HepG2 (cell line): ENCODE measurements at regions not wholly inside any gene's neighbourhood (a gene's known extent, or its start where the extent isn't known, plus 50 kb on each side); places are given as distances from the start of the nearest gene placed in this dataset.

Experiments used
- ATAC-seq: fragments of 200-7000 bp; cut with Tn5 transposase; 3 replicates; pipeline ENCODE4 v1.9.1; 2020; ENCODE audit warnings: mild to moderate bottlenecking, moderate library complexity
- BruUV-seq: library from RNA; stranded (reverse); fragments of 400-500 nt; replicated peaks from 2 replicates; lab custom pipeline; 2021; lab: Mats Ljungman, UMichigan
- CTCF ChIA-PET: fragments of 300-600 bp; formaldehyde crosslinking; extraction: SDS; loops from one replicate; lab custom pipeline; 2021; ENCODE audit warnings: low total read pairs, inconsistent platforms, low intra/inter-chr PET ratio; lab: Yijun Ruan, JAX
- POLR2A ChIA-PET: fragments of 350-600 bp; sonication (Branson Sonifier 250); formaldehyde crosslinking; loops from one replicate; lab custom pipeline; 2020; ENCODE audit warnings: antibody characterized with exemption, inconsistent platforms; lab: Yijun Ruan, JAX
- DNase-seq: peaks from one replicate; pipeline ENCODE4 v3.0.0-alpha.2; 2015; ENCODE audit warnings: low spot score
- FAIRE-seq: peaks from 3 replicates; lab custom pipeline; 2011; peaks lifted over from hg19 to GRCh38; lab: Jason Lieb, UNC
- H2AFZ ChIP-seq: one replicate; pipeline ENCODE4 v1.6.1; 2011; ENCODE audit warnings: low read length, inconsistent platforms
- H3K27ac ChIP-seq: fragments of 300-600 bp; 3 replicates; pipeline ENCODE4 v1.8.0; 2011; ENCODE audit warnings: mixed run types, mild to moderate bottlenecking, mixed read lengths, low read length, inconsistent platforms; ENCODE audit not compliant: insufficient read depth; ENCODE audit errors: extremely low read length
- H3K27me3 ChIP-seq, 2 experiments: fragments of 200-600 bp in 1 of 2; 2 replicates in 1 of 2; 3 replicates in 1 of 2; pipeline versions ENCODE4 v1.6.0 to v1.8.0; 2011; ENCODE audit warnings: low read length in 2 of 2, mild to moderate bottlenecking in 2 of 2, moderate library complexity in 2 of 2, inconsistent platforms in 1 of 2; ENCODE audit not compliant: insufficient read depth in 2 of 2, control insufficient read depth in 1 of 2
- H3K36me3 ChIP-seq, 2 experiments: fragments of 200-600 bp in 1 of 2; replicated peaks in 1 of 2; 2 replicates in 1 of 2; 3 replicates in 1 of 2; pipeline versions ENCODE4 v1.5.1 to v1.8.0; 2011; ENCODE audit warnings: low read length in 2 of 2, inconsistent platforms in 1 of 2; ENCODE audit not compliant: insufficient read depth in 2 of 2, control insufficient read depth in 1 of 2
- H3K4me1 ChIP-seq: 2 replicates; pipeline ENCODE4 v1.5.1; 2012; ENCODE audit warnings: low read length, inconsistent platforms; ENCODE audit not compliant: insufficient read depth
- H3K4me2 ChIP-seq: 2 replicates; pipeline ENCODE4 v1.6.0; 2011; ENCODE audit warnings: low read depth, low read length, inconsistent platforms
- H3K4me3 ChIP-seq, 3 experiments: fragments of 200-600 bp in 1 of 3; sonication (generic), shearing (Covaris generic) in 1 of 3; replicated peaks in 1 of 3; 2 replicates each; pipeline ENCODE4 v1.5.1; 2011 to 2016; ENCODE audit warnings: low read length in 3 of 3, inconsistent platforms in 2 of 3, low read depth in 2 of 3, mild to moderate bottlenecking in 2 of 3, control low read depth in 1 of 3, mixed read lengths in 1 of 3; ENCODE audit not compliant: insufficient read depth in 1 of 3
- H3K79me2 ChIP-seq: one replicate; pipeline ENCODE4 v1.6.1; 2011; ENCODE audit warnings: low read length, inconsistent platforms; ENCODE audit not compliant: insufficient read depth
- H3K9ac ChIP-seq: 2 replicates; pipeline ENCODE4 v1.6.0; 2011; ENCODE audit warnings: mild to moderate bottlenecking, low read depth, low read length, inconsistent platforms; ENCODE audit not compliant: insufficient read depth
- H3K9me3 ChIP-seq: 2 replicates; pipeline ENCODE4 v1.5.1; 2012; ENCODE audit warnings: mild to moderate bottlenecking, low read length
- H4K20me1 ChIP-seq: 2 replicates; pipeline ENCODE4 v1.6.0; 2011; ENCODE audit warnings: inconsistent platforms, mild to moderate bottlenecking, low read length, moderate library complexity; ENCODE audit not compliant: insufficient read depth
- CBX2 ChIP-seq, 2 experiments: fragments of 200-600 bp in 1 of 2; sonication (generic); formaldehyde crosslinking in 1 of 2; IDR thresholded peaks; 2 replicates each; pipeline versions ENCODE4 v1.7.0 to v1.8.1; 2018 to 2022; ENCODE audit warnings: low read depth in 2 of 2, low read length in 1 of 2, mild to moderate bottlenecking in 1 of 2, missing genetic modification reagents in 1 of 2
- MTA1 ChIP-seq: sonication (generic); formaldehyde crosslinking; IDR thresholded peaks from 2 replicates; pipeline ENCODE4 v1.4.0; 2020; ENCODE audit warnings: missing genetic modification reagents, mild to moderate bottlenecking, borderline replicate concordance
- MTA3 ChIP-seq: sonication (generic); formaldehyde crosslinking; IDR thresholded peaks from 2 replicates; pipeline ENCODE4 v1.4.0; 2020; ENCODE audit warnings: missing genetic modification reagents
- NFIB ChIP-seq: sonication (generic); formaldehyde crosslinking; IDR thresholded peaks from 2 replicates; pipeline ENCODE4 v1.9.0; 2021; ENCODE audit warnings: missing genetic modification reagents, mild to moderate bottlenecking, borderline replicate concordance
- PITX1 ChIP-seq: sonication (generic); formaldehyde crosslinking; IDR thresholded peaks from 2 replicates; pipeline ENCODE4 v1.5.1; 2020; ENCODE audit warnings: mild to moderate bottlenecking, missing genetic modification reagents
- TMF1 ChIP-seq: sonication (generic); formaldehyde crosslinking; IDR thresholded peaks from 2 replicates; pipeline ENCODE4 v1.8.1; 2022; ENCODE audit warnings: low read depth, missing genetic modification reagents
- ZFP41 ChIP-seq: sonication (generic); formaldehyde crosslinking; IDR thresholded peaks from 2 replicates; pipeline ENCODE4 v1.4.0; 2020; ENCODE audit warnings: mild to moderate bottlenecking, missing genetic modification reagents, borderline replicate concordance
- ZNF124 ChIP-seq: sonication (generic); formaldehyde crosslinking; IDR thresholded peaks from 2 replicates; pipeline ENCODE4 v1.4.0; 2020; ENCODE audit warnings: missing genetic modification reagents
- ZNF549 ChIP-seq: sonication (generic); formaldehyde crosslinking; IDR thresholded peaks from 2 replicates; pipeline ENCODE4 v1.5.0; 2020; ENCODE audit warnings: missing genetic modification reagents
- WGBS: methylation state at CpG from one replicate; pipeline ENCODE4 v1.1.6; 2017; ENCODE audit warnings: low lambda C conversion rate; 5-methylcytosine and 5-hydroxymethylcytosine counted together
- in situ Hi-C: cut with HindIII; loops from 2 replicates; pipeline ENCODE4 v1.10.0; 2017; ENCODE audit warnings: low pct_unique_long_range_greater_than_20kb; ENCODE audit not compliant: extremely low pct_ligation_motif_present
- intact Hi-C: fragments of 100-400 bp; cut with micrococcal nuclease; formaldehyde crosslinking; loops from one replicate; pipeline ENCODE4 v1.10.0; 2022; ENCODE audit not compliant: unreplicated experiment
- TF ChIP-seq, protein P1 (sequence below): IDR thresholded peaks from 2 replicates; pipeline ENCODE4 v1.6.1; 2012; ENCODE audit warnings: low read length, improper control_type of control experiment
- TF ChIP-seq, protein P2 (sequence below): sonication (generic); formaldehyde crosslinking; IDR thresholded peaks from 2 replicates; pipeline ENCODE4 v1.4.0; 2020; ENCODE audit warnings: low read depth, mild to moderate bottlenecking, missing genetic modification reagents
- TF ChIP-seq, protein P3 (sequence below): sonication (generic); formaldehyde crosslinking; IDR thresholded peaks from 2 replicates; pipeline ENCODE4 v1.8.0; 2022; ENCODE audit warnings: missing genetic modification reagents, mild to moderate bottlenecking, inconsistent platforms, borderline replicate concordance
- TF ChIP-seq, protein P4 (sequence below): sonication (generic); formaldehyde crosslinking; IDR thresholded peaks from 2 replicates; pipeline ENCODE4 v1.5.0; 2020; ENCODE audit warnings: missing genetic modification reagents
- TF ChIP-seq, protein P5 (sequence below): sonication (generic); formaldehyde crosslinking; IDR thresholded peaks from 2 replicates; pipeline ENCODE4 v1.4.0; 2020; ENCODE audit warnings: low read depth, missing genetic modification reagents

DNA sequence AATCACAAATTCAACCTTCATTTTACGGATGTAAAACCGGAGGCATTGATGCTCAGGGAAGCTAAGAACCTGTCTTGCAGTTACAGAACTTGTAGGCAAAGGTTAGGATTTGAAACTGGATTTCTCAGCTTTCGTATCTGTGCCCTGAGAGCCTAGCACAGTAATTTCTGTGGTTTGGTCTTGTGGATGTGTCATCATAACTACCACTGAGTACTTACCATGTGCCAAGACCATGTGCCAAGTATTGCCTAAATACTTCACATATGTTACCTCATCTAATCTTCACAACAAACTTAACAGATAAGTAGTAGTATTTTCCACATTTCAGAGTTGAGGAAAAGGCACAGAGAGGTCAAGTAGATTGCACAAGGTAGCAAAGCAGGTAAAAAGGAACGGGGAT, 140.7 kb downstream of the NXPE2 start:
- ATAC-seq (no peak), FAIRE-seq (no peak), DNase-seq (no peak)
- H3K36me3 ChIP-seq: no peaks in the 10 kb centered on the region
- no peak overlapping the region for H3K9ac ChIP-seq
- no peaks in the 10 kb centered on the region for H3K4me1 ChIP-seq
- CTCF ChIA-PET: no interaction called here
- H2AFZ ChIP-seq: no peak overlapping the region
- no peaks in the 10 kb centered on the region for H3K9me3 ChIP-seq
- no peaks in the 10 kb centered on the region for H3K79me2 ChIP-seq
- peaks cover 2 to 23% of the 10 kb centered on the region in 2 experiments; a peak in 3 of 5 replicates for H3K27me3 ChIP-seq
- H3K4me2 ChIP-seq: no peak overlapping the region
- in situ Hi-C loops: no loop called here
- no peak overlapping the region for H3K27ac ChIP-seq
- BruUV-seq: no TSS peak
- H4K20me1 ChIP-seq: no peaks in the 10 kb centered on the region
- WGBS: 2% methylated on average over 4 of the region's 4 CpGs
- POLR2A ChIA-PET: no interaction called here
- intact Hi-C loops: no loop called here
- H3K4me3 ChIP-seq: no peak overlapping the region
- TF ChIP-seq CBX2 (IDR thresholded peaks at IDR 0.05; ENCODE audit: low read depth, low read length): no peak
- TF ChIP-seq CBX2 (CRISPR knock-in tag; IDR thresholded peaks at IDR 0.05; ENCODE audit: low read depth): no peak
- TF ChIP-seq, protein P1, sequence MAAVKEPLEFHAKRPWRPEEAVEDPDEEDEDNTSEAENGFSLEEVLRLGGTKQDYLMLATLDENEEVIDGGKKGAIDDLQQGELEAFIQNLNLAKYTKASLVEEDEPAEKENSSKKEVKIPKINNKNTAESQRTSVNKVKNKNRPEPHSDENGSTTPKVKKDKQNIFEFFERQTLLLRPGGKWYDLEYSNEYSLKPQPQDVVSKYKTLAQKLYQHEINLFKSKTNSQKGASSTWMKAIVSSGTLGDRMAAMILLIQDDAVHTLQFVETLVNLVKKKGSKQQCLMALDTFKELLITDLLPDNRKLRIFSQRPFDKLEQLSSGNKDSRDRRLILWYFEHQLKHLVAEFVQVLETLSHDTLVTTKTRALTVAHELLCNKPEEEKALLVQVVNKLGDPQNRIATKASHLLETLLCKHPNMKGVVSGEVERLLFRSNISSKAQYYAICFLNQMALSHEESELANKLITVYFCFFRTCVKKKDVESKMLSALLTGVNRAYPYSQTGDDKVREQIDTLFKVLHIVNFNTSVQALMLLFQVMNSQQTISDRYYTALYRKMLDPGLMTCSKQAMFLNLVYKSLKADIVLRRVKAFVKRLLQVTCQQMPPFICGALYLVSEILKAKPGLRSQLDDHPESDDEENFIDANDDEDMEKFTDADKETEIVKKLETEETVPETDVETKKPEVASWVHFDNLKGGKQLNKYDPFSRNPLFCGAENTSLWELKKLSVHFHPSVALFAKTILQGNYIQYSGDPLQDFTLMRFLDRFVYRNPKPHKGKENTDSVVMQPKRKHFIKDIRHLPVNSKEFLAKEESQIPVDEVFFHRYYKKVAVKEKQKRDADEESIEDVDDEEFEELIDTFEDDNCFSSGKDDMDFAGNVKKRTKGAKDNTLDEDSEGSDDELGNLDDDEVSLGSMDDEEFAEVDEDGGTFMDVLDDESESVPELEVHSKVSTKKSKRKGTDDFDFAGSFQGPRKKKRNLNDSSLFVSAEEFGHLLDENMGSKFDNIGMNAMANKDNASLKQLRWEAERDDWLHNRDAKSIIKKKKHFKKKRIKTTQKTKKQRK: no peak
- TF ChIP-seq, protein P2, sequence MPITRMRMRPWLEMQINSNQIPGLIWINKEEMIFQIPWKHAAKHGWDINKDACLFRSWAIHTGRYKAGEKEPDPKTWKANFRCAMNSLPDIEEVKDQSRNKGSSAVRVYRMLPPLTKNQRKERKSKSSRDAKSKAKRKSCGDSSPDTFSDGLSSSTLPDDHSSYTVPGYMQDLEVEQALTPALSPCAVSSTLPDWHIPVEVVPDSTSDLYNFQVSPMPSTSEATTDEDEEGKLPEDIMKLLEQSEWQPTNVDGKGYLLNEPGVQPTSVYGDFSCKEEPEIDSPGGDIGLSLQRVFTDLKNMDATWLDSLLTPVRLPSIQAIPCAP (CRISPR knock-in tag): no peak
- TF ChIP-seq, protein P3, sequence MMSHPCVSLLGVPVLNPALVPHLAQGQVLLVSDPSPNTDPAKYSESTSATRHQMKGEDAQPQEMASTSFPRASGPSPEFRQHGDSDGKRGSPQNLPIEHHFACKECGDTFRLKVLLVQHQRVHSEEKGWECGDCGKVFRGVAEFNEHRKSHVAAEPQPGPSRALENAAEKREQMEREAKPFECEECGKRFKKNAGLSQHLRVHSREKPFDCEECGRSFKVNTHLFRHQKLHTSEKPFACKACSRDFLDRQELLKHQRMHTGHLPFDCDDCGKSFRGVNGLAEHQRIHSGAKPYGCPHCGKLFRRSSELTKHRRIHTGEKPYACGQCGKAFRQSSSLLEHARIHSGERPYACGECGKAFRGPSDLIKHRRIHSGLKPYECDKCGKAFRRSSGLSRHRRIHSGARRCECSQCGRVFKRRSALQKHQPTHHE (CRISPR knock-in tag): no peak
- TF ChIP-seq TMF1: no peak
- no peak for TF ChIP-seq MTA3 (CRISPR knock-in tag)
- TF ChIP-seq ZNF124: no peak
- TF ChIP-seq MTA1 (CRISPR knock-in tag): no peak
- no peak for TF ChIP-seq PITX1
- no peak for TF ChIP-seq NFIB (CRISPR knock-in tag)
- TF ChIP-seq ZNF549: no peak
- TF ChIP-seq ZFP41: no peak
- TF ChIP-seq, protein P4, sequence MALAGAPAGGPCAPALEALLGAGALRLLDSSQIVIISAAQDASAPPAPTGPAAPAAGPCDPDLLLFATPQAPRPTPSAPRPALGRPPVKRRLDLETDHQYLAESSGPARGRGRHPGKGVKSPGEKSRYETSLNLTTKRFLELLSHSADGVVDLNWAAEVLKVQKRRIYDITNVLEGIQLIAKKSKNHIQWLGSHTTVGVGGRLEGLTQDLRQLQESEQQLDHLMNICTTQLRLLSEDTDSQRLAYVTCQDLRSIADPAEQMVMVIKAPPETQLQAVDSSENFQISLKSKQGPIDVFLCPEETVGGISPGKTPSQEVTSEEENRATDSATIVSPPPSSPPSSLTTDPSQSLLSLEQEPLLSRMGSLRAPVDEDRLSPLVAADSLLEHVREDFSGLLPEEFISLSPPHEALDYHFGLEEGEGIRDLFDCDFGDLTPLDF (CRISPR knock-in tag): no peak
- TF ChIP-seq, protein P5, sequence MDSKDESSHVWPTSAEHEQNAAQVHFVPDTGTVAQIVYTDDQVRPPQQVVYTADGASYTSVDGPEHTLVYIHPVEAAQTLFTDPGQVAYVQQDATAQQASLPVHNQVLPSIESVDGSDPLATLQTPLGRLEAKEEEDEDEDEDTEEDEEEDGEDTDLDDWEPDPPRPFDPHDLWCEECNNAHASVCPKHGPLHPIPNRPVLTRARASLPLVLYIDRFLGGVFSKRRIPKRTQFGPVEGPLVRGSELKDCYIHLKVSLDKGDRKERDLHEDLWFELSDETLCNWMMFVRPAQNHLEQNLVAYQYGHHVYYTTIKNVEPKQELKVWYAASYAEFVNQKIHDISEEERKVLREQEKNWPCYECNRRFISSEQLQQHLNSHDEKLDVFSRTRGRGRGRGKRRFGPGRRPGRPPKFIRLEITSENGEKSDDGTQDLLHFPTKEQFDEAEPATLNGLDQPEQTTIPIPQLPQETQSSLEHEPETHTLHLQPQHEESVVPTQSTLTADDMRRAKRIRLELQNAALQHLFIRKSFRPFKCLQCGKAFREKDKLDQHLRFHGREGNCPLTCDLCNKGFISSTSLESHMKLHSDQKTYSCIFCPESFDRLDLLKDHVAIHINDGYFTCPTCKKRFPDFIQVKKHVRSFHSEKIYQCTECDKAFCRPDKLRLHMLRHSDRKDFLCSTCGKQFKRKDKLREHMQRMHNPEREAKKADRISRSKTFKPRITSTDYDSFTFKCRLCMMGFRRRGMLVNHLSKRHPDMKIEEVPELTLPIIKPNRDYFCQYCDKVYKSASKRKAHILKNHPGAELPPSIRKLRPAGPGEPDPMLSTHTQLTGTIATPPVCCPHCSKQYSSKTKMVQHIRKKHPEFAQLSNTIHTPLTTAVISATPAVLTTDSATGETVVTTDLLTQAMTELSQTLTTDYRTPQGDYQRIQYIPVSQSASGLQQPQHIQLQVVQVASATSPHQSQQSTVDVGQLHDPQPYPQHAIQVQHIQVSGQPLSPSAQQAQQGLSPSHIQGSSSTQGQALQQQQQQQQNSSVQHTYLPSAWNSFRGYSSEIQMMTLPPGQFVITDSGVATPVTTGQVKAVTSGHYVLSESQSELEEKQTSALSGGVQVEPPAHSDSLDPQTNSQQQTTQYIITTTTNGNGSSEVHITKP (CRISPR knock-in tag): no peak
